SU-DHL-6 (cell line): ENCODE measurements at regions not wholly inside any gene's neighbourhood (a gene's known extent, or its start where the extent isn't known, plus 50 kb on each side); places are given as distances from the start of the nearest gene placed in this dataset.

ENCODE experiments used
- EZH2phosphoT487 ChIP-seq: fragments of 200-600 bp; sonication (generic), shearing (Covaris generic); conservative IDR thresholded peaks from 2 replicates; pipeline ENCODE4 v1.6.1; 2018; ENCODE audit warnings: mild to moderate bottlenecking, antibody characterized with exemption, low read length, moderate library complexity, mixed read lengths
- TF ChIP-seq, protein P1 (sequence below): fragments of 200-600 bp; sonication (generic); IDR thresholded peaks from one replicate; pipeline ENCODE4 v1.5.1; 2017; ENCODE audit warnings: antibody characterized with exemption, mild to moderate bottlenecking, low read length, moderate library complexity; ENCODE audit not compliant: insufficient read depth, poor library complexity, severe bottlenecking

DNA sequence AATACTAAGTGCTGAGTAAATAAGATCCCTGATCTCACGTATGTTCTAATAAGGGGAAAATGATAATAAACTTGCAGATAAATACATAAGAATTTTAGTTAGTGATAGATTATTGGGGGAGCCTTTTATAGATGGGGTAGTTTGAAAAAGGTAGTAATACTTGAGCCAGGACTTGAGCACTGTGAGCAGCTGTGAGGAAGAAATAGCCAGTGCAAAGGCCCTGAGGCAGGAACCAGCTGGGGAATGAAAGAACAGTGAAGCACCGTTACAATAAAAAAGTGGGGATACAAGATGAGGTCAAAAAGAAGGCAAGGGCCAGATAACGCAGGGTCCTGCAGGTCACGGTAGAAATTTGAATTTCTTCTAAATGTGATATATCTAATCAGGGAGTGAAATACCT is 234.8 kb upstream of the ELL2 start:
- TF ChIP-seq, protein P1, sequence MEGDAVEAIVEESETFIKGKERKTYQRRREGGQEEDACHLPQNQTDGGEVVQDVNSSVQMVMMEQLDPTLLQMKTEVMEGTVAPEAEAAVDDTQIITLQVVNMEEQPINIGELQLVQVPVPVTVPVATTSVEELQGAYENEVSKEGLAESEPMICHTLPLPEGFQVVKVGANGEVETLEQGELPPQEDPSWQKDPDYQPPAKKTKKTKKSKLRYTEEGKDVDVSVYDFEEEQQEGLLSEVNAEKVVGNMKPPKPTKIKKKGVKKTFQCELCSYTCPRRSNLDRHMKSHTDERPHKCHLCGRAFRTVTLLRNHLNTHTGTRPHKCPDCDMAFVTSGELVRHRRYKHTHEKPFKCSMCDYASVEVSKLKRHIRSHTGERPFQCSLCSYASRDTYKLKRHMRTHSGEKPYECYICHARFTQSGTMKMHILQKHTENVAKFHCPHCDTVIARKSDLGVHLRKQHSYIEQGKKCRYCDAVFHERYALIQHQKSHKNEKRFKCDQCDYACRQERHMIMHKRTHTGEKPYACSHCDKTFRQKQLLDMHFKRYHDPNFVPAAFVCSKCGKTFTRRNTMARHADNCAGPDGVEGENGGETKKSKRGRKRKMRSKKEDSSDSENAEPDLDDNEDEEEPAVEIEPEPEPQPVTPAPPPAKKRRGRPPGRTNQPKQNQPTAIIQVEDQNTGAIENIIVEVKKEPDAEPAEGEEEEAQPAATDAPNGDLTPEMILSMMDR = no peak
- TF ChIP-seq EZH2phosphoT487 = no peak
